MM.1S (cell line): ENCODE measurements at regions not wholly inside any gene's neighbourhood (a gene's known extent, or its start where the extent isn't known, plus 50 kb on each side); places are given as distances from the start of the nearest gene placed in this dataset.

Experiments
- DNase-seq: peaks from one replicate; pipeline ENCODE4 v3.0.0-alpha.2; 2015
- H2AFZ ChIP-seq: fragments of 300-600 bp; sonication (generic); 2 replicates; pipeline ENCODE4 v1.6.0; 2016; ENCODE audit warnings: antibody characterized with exemption, low read length
- H3F3A ChIP-seq: fragments of 300-600 bp; sonication (generic); 2 replicates; pipeline ENCODE4 v1.6.1; 2016; ENCODE audit warnings: mild to moderate bottlenecking, antibody characterized with exemption, low read length, moderate library complexity, mixed read lengths; ENCODE audit not compliant: insufficient read depth
- H3K27ac ChIP-seq: fragments of 300-600 bp; sonication (generic); 2 replicates; pipeline ENCODE4 v1.5.1; 2016; ENCODE audit warnings: mild to moderate bottlenecking, low read length
- H3K27me3 ChIP-seq: fragments of 300-600 bp; sonication (generic); replicated peaks from 2 replicates; pipeline ENCODE4 v1.6.0; 2016; ENCODE audit warnings: low read length; ENCODE audit not compliant: insufficient read depth
- H3K36me3 ChIP-seq: fragments of 300-600 bp; sonication (generic); replicated peaks from 2 replicates; pipeline ENCODE4 v1.6.1; 2016; ENCODE audit warnings: mild to moderate bottlenecking, low read length, mixed read lengths; ENCODE audit not compliant: insufficient read depth
- H3K4me1 ChIP-seq: fragments of 300-600 bp; sonication (generic); 2 replicates; pipeline ENCODE4 v1.6.1; 2016; ENCODE audit warnings: low read length, mixed read lengths
- H3K4me2 ChIP-seq: fragments of 300-600 bp; sonication (generic); 2 replicates; pipeline ENCODE4 v1.6.0; 2016; ENCODE audit warnings: low read depth, low read length
- H3K4me3 ChIP-seq: fragments of 300-600 bp; sonication (generic); 2 replicates; pipeline ENCODE4 v1.5.1; 2016; ENCODE audit warnings: low read length, mixed read lengths
- H3K79me2 ChIP-seq: fragments of 300-600 bp; sonication (generic); 2 replicates; pipeline ENCODE4 v1.6.1; 2016; ENCODE audit warnings: mixed run types, low read length, mixed read lengths
- H3K9ac ChIP-seq: fragments of 300-600 bp; sonication (generic); 2 replicates; pipeline ENCODE4 v1.6.1; 2016; ENCODE audit warnings: low read length, mixed read lengths
- H3K9me2 ChIP-seq: fragments of 300-600 bp; sonication (generic); replicated peaks from 2 replicates; pipeline ENCODE4 v1.6.1; 2016; ENCODE audit warnings: mild to moderate bottlenecking, low read length, mixed read lengths; ENCODE audit not compliant: insufficient read depth
- H3K9me3 ChIP-seq: fragments of 300-600 bp; sonication (generic); replicated peaks from 2 replicates; pipeline ENCODE4 v1.6.1; 2016; ENCODE audit warnings: mild to moderate bottlenecking, low read length, mixed read lengths; ENCODE audit not compliant: insufficient read depth
- H4K20me1 ChIP-seq: fragments of 300-600 bp; sonication (generic); 2 replicates; pipeline ENCODE4 v1.6.1; 2016; ENCODE audit warnings: mild to moderate bottlenecking, low read length, moderate library complexity, mixed read lengths; ENCODE audit not compliant: insufficient read depth
- CTCF ChIP-seq: fragments of 300-600 bp; sonication (generic); IDR thresholded peaks from 2 replicates; pipeline ENCODE4 v1.5.1; 2016; ENCODE audit warnings: antibody characterized with exemption, low read length, mixed read lengths
- EZH2 ChIP-seq: fragments of 300-600 bp; sonication (generic); optimal IDR thresholded peaks from 2 replicates; pipeline ENCODE3; 2017; ENCODE audit warnings: low read depth, mild to moderate bottlenecking, antibody characterized with exemption, low read length, mixed read lengths
- EZH2phosphoT487 ChIP-seq: fragments of 300-600 bp; sonication (generic); IDR thresholded peaks from 2 replicates; pipeline ENCODE4 v1.6.1; 2018; ENCODE audit warnings: antibody characterized with exemption, low read length

GRCh38 chr5:169404223-169404622, 103.3 kb upstream of the SLIT3 start:
- H3K79me2 ChIP-seq, result no peaks in the 10 kb centered on the region
- H3K36me3 ChIP-seq, result no peaks in the 10 kb centered on the region
- H3K9ac ChIP-seq, result no peak overlapping the region
- no peaks in the 10 kb centered on the region for H3K9me2 ChIP-seq
- H3K27me3 ChIP-seq, result no peaks in the 10 kb centered on the region
- no peak overlapping the region for H3K4me3 ChIP-seq
- no peaks in the 10 kb centered on the region for H4K20me1 ChIP-seq
- DNase-seq, result no peak
- no peak overlapping the region for H2AFZ ChIP-seq
- H3K27ac ChIP-seq, result no peak overlapping the region
- H3F3A ChIP-seq, result no peaks in the 10 kb centered on the region
- no peak overlapping the region for H3K4me2 ChIP-seq
- TF ChIP-seq EZH2 (no peak), EZH2phosphoT487 (no peak), CTCF (no peak)
- no peaks in the 10 kb centered on the region for H3K4me1 ChIP-seq
- H3K9me3 ChIP-seq, result no peaks in the 10 kb centered on the region

- H3F3A ChIP-seq, result no peaks in the 10 kb centered on the region
- H3K27ac ChIP-seq, result no peak overlapping the region
- H3K9me2 ChIP-seq, result no peaks in the 10 kb centered on the region
- no peaks in the 10 kb centered on the region for H4K20me1 ChIP-seq
- no peak overlapping the region for H3K9ac ChIP-seq
- DNase-seq, result no peak
- H3K4me2 ChIP-seq, result no peak overlapping the region
- no peak overlapping the region for H2AFZ ChIP-seq
- no peaks in the 10 kb centered on the region for H3K9me3 ChIP-seq
- H3K4me3 ChIP-seq, result no peak overlapping the region
- H3K79me2 ChIP-seq, result no peaks in the 10 kb centered on the region
- TF ChIP-seq EZH2 (no peak), CTCF (no peak), EZH2phosphoT487 (no peak)
- no peaks in the 10 kb centered on the region for H3K27me3 ChIP-seq
- H3K4me1 ChIP-seq, result no peaks in the 10 kb centered on the region
- no peaks in the 10 kb centered on the region for H3K36me3 ChIP-seq
These were observed 97.6 kb upstream of the SLIT3 start for GRCh38 chr5:169398515-169398914.

GRCh38 chr5:169395136-169395535, 94.2 kb upstream of the SLIT3 start:
- no peak overlapping the region for H3K9ac ChIP-seq
- H3K27me3 ChIP-seq, result no peaks in the 10 kb centered on the region
- H3K27ac ChIP-seq, result no peak overlapping the region

More at GRCh38 chr5:169395136-169395535, 94.2 kb upstream of the SLIT3 start:
- no peak overlapping the region for H2AFZ ChIP-seq
- no peaks in the 10 kb centered on the region for H3K36me3 ChIP-seq
- H3K79me2 ChIP-seq, result no peaks in the 10 kb centered on the region
- no peaks in the 10 kb centered on the region for H3F3A ChIP-seq
- H4K20me1 ChIP-seq, result no peaks in the 10 kb centered on the region
- no peaks in the 10 kb centered on the region for H3K4me1 ChIP-seq
- H3K9me2 ChIP-seq, result no peaks in the 10 kb centered on the region
- no peak for DNase-seq
- H3K9me3 ChIP-seq, result no peaks in the 10 kb centered on the region
- TF ChIP-seq EZH2, result no peak
- no peak for TF ChIP-seq EZH2phosphoT487
- TF ChIP-seq CTCF, result no peak
- H3K4me3 ChIP-seq, result no peak overlapping the region
- no peak overlapping the region for H3K4me2 ChIP-seq
